MCF 10A (cell line): ENCODE measurements at regions not wholly inside any gene's neighbourhood (a gene's known extent, or its start where the extent isn't known, plus 50 kb on each side); places are given as distances from the start of the nearest gene placed in this dataset.

ENCODE experiments used
- BruUV-seq: library from RNA; stranded (reverse); fragments of 400-500 nt; replicated peaks from 2 replicates; lab custom pipeline; 2021; lab: Mats Ljungman, UMichigan
- CTCF ChIA-PET: fragments of 300-600 bp; sonication (Branson Sonifier 250); formaldehyde crosslinking; extraction: SDS; loops from one replicate; lab custom pipeline; 2021; ENCODE audit warnings: antibody characterized with exemption, inconsistent platforms; lab: Yijun Ruan, JAX
- POLR2A ChIA-PET: fragments of 300-600, 350-650 bp; sonication (Branson Sonifier 250); formaldehyde crosslinking; extraction: SDS; loops from one replicate; lab custom pipeline; 2020; ENCODE audit warnings: antibody characterized with exemption, inconsistent platforms; lab: Yijun Ruan, JAX
- DNase-seq: peaks from one replicate; pipeline ENCODE4 v3.0.0-alpha.2; 2018; ENCODE audit not compliant: unreplicated experiment
- H3K27ac Mint-ChIP-seq: one replicate; pipeline ENCODE4 v1.8.0; 2022; ENCODE audit warnings: mild to moderate bottlenecking, low read depth, mixed read lengths; ENCODE audit not compliant: unreplicated experiment
- H3K27me3 Mint-ChIP-seq: one replicate; pipeline ENCODE4 v1.8.0; 2022; ENCODE audit warnings: mixed read lengths; ENCODE audit not compliant: insufficient read depth, unreplicated experiment
- H3K36me3 Mint-ChIP-seq: one replicate; pipeline ENCODE4 v1.8.0; 2022; ENCODE audit warnings: mild to moderate bottlenecking, moderate library complexity, mixed read lengths; ENCODE audit not compliant: insufficient read depth, unreplicated experiment
- H3K4me1 Mint-ChIP-seq: one replicate; pipeline ENCODE4 v1.8.0; 2022; ENCODE audit warnings: mixed read lengths; ENCODE audit not compliant: insufficient read depth, unreplicated experiment
- H3K4me3 Mint-ChIP-seq: one replicate; pipeline ENCODE4 v1.8.0; 2022; ENCODE audit warnings: mild to moderate bottlenecking, moderate library complexity, mixed read lengths; ENCODE audit not compliant: unreplicated experiment
- H3K9me3 Mint-ChIP-seq: one replicate; pipeline ENCODE4 v1.8.0; 2022; ENCODE audit warnings: mixed read lengths; ENCODE audit not compliant: unreplicated experiment
- intact Hi-C: fragments of 100-400 bp; cut with micrococcal nuclease; formaldehyde crosslinking; loops from 2 replicates; pipeline ENCODE4 v1.14.1; 2022
- TF ChIP-seq, protein P1 (sequence below): fragments of 200-600 bp; IDR thresholded peaks from one replicate; pipeline ENCODE4 v1.8.0; 2022; ENCODE audit warnings: antibody characterized with exemption, mild to moderate bottlenecking; ENCODE audit not compliant: unreplicated experiment

DNA sequence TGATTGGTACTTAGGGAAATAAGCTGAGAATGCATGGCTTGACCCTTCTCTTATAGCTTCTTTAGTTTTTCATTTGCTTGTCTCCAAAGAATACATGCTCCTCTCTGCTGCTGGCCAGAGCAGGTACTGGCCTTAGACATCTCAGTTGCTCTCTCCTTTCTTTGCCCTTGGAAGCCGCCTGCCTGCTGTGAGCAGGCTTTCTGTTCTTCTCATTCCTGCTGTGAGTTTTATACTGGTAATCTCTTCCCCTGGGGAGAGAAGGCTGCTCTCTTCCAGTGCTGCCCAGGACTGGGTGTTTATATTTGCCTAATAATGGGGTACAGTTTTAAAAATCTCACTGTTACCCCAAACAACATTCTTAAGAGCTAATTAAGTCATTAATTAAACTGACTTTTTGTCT, 323.5 kb upstream of the LRRC7 start:
- Mint-ChIP-seq H3K36me3 (no peaks in the 10 kb centered on the region), H3K27ac (no peak overlapping the region), H3K9me3 (no peaks in the 10 kb centered on the region), H3K27me3 (no peaks in the 10 kb centered on the region), H3K4me1 (no peaks in the 10 kb centered on the region), H3K4me3 (no peak overlapping the region)
- intact Hi-C loops, result no loop called here
- no peak for DNase-seq
- BruUV-seq, result no TSS peak
- ChIA-PET CTCF (no interaction called here), POLR2A (no interaction called here)
- TF ChIP-seq, protein P1, sequence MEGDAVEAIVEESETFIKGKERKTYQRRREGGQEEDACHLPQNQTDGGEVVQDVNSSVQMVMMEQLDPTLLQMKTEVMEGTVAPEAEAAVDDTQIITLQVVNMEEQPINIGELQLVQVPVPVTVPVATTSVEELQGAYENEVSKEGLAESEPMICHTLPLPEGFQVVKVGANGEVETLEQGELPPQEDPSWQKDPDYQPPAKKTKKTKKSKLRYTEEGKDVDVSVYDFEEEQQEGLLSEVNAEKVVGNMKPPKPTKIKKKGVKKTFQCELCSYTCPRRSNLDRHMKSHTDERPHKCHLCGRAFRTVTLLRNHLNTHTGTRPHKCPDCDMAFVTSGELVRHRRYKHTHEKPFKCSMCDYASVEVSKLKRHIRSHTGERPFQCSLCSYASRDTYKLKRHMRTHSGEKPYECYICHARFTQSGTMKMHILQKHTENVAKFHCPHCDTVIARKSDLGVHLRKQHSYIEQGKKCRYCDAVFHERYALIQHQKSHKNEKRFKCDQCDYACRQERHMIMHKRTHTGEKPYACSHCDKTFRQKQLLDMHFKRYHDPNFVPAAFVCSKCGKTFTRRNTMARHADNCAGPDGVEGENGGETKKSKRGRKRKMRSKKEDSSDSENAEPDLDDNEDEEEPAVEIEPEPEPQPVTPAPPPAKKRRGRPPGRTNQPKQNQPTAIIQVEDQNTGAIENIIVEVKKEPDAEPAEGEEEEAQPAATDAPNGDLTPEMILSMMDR, result no peak

DNA sequence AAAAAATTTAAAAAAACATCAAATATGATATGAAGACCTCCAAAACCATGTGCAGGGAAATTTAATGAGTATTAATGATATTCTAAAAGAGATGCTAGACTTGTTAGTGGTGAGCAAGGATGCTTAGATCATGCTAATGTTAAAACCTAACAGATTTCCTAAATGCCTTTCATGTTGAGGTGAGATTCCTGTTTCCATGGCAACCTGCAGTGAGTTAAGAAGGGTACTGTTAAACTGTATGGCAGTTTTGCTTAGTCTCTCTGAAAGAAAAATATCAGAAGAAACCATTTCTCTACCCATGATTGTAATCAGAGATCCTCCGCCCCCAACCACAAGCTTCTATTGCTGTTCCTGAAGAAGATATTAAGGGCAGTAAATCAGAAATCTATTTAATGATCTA, 321.6 kb upstream of the LRRC7 start:
- Mint-ChIP-seq H3K9me3 (no peaks in the 10 kb centered on the region), H3K4me1 (no peaks in the 10 kb centered on the region), H3K27me3 (peaks cover 10% of the 10 kb centered on the region), H3K4me3 (no peak overlapping the region), H3K36me3 (no peaks in the 10 kb centered on the region), H3K27ac (no peak overlapping the region)
- CTCF ChIA-PET, result no interaction called here
- POLR2A ChIA-PET, result no interaction called here
- TF ChIP-seq, protein P1, result no peak
- BruUV-seq, result no TSS peak
- intact Hi-C loops, result no loop called here
- DNase-seq, result no peak

DNA sequence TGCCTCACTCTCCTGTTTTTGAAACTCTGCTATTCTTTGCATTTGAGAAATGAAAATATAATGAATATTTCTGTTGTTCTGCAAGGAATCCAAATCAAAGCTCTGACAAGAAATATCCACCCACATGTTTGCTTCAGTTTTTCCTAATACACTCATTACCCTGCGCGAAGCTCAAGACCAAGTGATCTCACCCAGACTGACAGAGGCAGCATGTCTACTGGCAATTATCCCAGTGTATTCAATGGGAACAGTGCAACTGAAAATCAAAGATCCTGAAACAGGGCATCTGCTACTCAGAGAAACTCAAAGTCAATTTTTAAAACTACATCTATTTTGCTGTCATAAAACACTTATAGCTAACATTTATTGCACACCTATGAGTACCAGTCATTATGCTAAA, 321.0 kb upstream of the LRRC7 start:
- TF ChIP-seq, protein P1, result no peak
- H3K9me3 Mint-ChIP-seq, result no peaks in the 10 kb centered on the region
- no peak overlapping the region for H3K27ac Mint-ChIP-seq
- intact Hi-C loops, result no loop called here
- H3K4me3 Mint-ChIP-seq, result no peak overlapping the region
- no TSS peak for BruUV-seq
- H3K27me3 Mint-ChIP-seq, result peaks cover 10% of the 10 kb centered on the region
- H3K36me3 Mint-ChIP-seq, result no peaks in the 10 kb centered on the region
- POLR2A ChIA-PET, result no interaction called here
- CTCF ChIA-PET, result no interaction called here
- no peak for DNase-seq
- H3K4me1 Mint-ChIP-seq, result no peaks in the 10 kb centered on the region

DNA sequence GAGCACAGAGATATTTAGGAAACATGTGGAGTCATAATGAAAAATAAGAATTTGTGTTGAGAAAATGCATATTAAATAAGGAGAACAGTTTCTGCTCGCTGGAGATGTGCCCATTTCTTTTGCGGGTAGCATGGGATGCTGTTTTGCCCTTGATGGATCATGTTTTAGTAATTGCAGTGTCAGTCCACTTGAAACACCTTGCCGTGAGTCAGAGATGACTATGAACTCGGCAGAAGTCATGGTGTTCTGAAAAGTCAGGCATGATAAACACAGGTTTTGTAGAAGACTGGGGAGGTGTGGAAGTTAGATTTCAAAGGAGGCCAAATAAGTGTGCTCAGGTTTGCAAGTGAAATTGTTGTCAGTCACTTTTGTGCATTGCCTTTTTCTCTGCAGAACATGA, 315.0 kb upstream of the LRRC7 start:
- CTCF ChIA-PET, result no interaction called here
- Mint-ChIP-seq H3K27me3 (peaks cover 10% of the 10 kb centered on the region), H3K9me3 (no peaks in the 10 kb centered on the region), H3K4me3 (no peak overlapping the region), H3K36me3 (no peaks in the 10 kb centered on the region), H3K4me1 (no peaks in the 10 kb centered on the region), H3K27ac (no peak overlapping the region)
- TF ChIP-seq, protein P1, result no peak
- intact Hi-C loops, result no loop called here
- BruUV-seq, result no TSS peak
- DNase-seq, result no peak
- POLR2A ChIA-PET, result no interaction called here
